ENCODE measurements at regions not wholly inside any gene's neighbourhood (a gene's known extent, or its start where the extent isn't known, plus 50 kb on each side); places are given as distances from the start of the nearest gene placed in this dataset.

DNA sequence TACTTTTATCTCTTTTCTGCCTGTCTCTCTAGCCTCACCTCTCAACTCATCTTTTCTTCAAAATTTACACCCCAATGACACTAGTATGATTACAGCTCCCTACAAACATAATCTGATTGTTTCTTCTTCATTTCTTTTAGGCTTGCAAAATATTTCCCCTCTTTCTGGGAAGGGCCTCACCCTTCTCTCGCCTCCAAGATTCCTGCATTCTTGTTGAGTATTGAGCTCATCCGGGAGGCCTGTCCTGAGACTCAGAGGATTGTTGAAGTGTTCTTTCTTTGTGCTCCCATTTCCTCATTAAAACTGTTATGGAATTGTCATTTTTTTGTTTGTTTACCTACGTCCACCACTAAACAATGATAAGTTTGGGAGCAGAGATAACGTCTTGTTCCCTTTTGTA lies 99.1 kb upstream of the CHRM3 start:
- TF ChIP-seq POLR2A (IDR thresholded peaks at IDR 0.05): no peak
- TF ChIP-seq, protein P1, sequence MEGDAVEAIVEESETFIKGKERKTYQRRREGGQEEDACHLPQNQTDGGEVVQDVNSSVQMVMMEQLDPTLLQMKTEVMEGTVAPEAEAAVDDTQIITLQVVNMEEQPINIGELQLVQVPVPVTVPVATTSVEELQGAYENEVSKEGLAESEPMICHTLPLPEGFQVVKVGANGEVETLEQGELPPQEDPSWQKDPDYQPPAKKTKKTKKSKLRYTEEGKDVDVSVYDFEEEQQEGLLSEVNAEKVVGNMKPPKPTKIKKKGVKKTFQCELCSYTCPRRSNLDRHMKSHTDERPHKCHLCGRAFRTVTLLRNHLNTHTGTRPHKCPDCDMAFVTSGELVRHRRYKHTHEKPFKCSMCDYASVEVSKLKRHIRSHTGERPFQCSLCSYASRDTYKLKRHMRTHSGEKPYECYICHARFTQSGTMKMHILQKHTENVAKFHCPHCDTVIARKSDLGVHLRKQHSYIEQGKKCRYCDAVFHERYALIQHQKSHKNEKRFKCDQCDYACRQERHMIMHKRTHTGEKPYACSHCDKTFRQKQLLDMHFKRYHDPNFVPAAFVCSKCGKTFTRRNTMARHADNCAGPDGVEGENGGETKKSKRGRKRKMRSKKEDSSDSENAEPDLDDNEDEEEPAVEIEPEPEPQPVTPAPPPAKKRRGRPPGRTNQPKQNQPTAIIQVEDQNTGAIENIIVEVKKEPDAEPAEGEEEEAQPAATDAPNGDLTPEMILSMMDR (IDR thresholded peaks at IDR 0.05): no peak
- no peak for TF ChIP-seq EP300 (IDR thresholded peaks at IDR 0.05)
- no peak for TF ChIP-seq POLR2AphosphoS5 (IDR thresholded peaks at IDR 0.05)
- H3K4me1 ChIP-seq: no peaks in the 10 kb centered on the region

DNA sequence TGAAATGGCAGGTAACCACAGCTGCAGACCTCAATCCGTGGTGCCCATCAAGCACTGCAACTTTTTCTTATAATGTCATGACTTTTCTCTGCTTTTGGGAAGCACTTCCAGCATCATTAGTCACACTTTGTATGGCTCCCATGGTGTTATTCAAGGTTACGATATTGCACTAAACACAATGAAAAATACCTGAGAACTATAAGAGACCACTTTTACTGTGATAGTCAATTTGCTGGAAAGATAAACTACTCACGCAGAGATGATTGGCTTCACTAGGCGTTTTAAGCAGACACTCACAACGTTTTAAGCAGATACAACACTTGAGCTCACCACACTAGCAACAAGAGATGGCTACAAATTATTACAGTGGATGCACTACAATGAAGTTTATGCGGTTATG lies 103.2 kb upstream of the CHRM3 start:
- no peak overlapping the region for H3K27ac ChIP-seq
- intact Hi-C loops (cut with DNase I): no loop called here
- H3K9me3 ChIP-seq: no peaks in the 10 kb centered on the region
- H3K4me3 ChIP-seq: no peak overlapping the region
- no peaks in the 10 kb centered on the region for H3K4me1 ChIP-seq
- no peaks in the 10 kb centered on the region for H3K36me3 ChIP-seq
- no peak for TF ChIP-seq POLR2AphosphoS5 (IDR thresholded peaks at IDR 0.05)
- TF ChIP-seq, protein P1 (IDR thresholded peaks at IDR 0.05): no peak
- TF ChIP-seq EP300 (IDR thresholded peaks at IDR 0.05): no peak
- TF ChIP-seq POLR2A (IDR thresholded peaks at IDR 0.05): no peak
- 78 to 88% methylated on average over 6 of the region's 6 CpGs for WGBS, 2 donors
- no peak for DNase-seq
- H3K27me3 ChIP-seq: no peaks in the 10 kb centered on the region

More for the DNA sequence above, 99.1 kb upstream of the CHRM3 start:
- Histone ChIP-seq H3K27ac (no peak overlapping the region), H3K36me3 (no peaks in the 10 kb centered on the region), H3K4me3 (no peak overlapping the region), H3K27me3 (no peaks in the 10 kb centered on the region), H3K9me3 (no peaks in the 10 kb centered on the region)
- intact Hi-C loops (cut with DNase I): no loop called here
- 80 to 89% methylated on average over 4 of the region's 4 CpGs for WGBS, 2 donors
- no peak for DNase-seq

DNA sequence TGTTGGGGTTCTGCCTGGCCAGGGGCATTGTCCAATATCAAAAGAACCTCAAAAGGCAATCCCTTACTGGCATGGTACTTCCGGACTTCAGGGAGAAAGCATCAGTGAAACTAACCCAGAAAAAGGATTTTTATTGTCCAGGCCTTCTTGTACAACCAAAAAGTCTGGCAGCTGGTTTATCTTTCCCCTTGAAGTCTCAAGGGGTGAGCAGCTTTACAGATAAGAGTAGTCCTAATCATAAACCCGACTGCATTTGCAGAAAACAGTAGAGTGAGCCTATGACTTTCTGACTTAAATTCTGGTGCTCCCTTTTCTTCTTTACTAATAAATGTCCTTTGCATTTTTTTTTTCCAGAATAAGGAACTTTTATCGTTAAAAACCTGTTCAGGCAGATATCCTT lies 104.0 kb upstream of the CHRM3 start:
- Histone ChIP-seq H3K36me3 (no peaks in the 10 kb centered on the region), H3K4me3 (no peak overlapping the region), H3K27me3 (no peaks in the 10 kb centered on the region), H3K9me3 (no peaks in the 10 kb centered on the region), H3K4me1 (no peaks in the 10 kb centered on the region), H3K27ac (no peak overlapping the region)
- WGBS, 2 donors: 57 to 75% methylated on average over 3 of the region's 3 CpGs
- intact Hi-C loops (cut with DNase I): no loop called here
- TF ChIP-seq EP300 (IDR thresholded peaks at IDR 0.05): no peak
- TF ChIP-seq POLR2AphosphoS5 (IDR thresholded peaks at IDR 0.05): no peak
- TF ChIP-seq, protein P1 (IDR thresholded peaks at IDR 0.05): no peak
- no peak for TF ChIP-seq POLR2A (IDR thresholded peaks at IDR 0.05)
- DNase-seq: no peak

DNA sequence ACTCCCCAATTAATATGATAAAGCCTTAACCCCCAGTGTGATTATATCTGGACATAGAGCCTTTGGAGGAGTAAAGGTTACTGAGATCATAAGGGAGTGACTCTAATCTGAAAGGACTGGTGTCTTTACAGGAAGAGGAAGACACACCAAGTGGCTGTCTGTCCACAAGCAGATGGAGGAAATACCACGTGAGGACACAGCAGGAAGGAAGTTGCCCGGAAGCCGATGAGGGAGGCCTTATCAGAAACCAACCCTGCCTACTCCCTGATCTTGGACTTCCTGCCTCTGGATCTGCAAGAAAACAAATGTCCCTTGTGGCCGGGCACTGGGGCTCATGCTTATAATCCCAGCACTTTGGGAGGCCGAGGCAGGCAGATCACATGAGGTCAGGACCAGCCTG lies 110.3 kb upstream of the CHRM3 start:
- H3K36me3 ChIP-seq: no peaks in the 10 kb centered on the region
- peaks cover 0 to 3% (median 0%) of the 10 kb centered on the region in 4 donors for H3K9me3 ChIP-seq
- no peak for DNase-seq
- 69 to 74% methylated on average over 5 of the region's 5 CpGs for WGBS, 2 donors
- H3K4me3 ChIP-seq: no peak overlapping the region
- H3K27me3 ChIP-seq: no peaks in the 10 kb centered on the region
- H3K4me1 ChIP-seq: no peaks in the 10 kb centered on the region
- no peak overlapping the region for H3K27ac ChIP-seq
- intact Hi-C loops (cut with DNase I): no loop called here
- TF ChIP-seq POLR2AphosphoS5 (IDR thresholded peaks at IDR 0.05) (no peak), EP300 (IDR thresholded peaks at IDR 0.05) (no peak), POLR2A (IDR thresholded peaks at IDR 0.05) (no peak)
- TF ChIP-seq, protein P1 (IDR thresholded peaks at IDR 0.05): no peak

DNA sequence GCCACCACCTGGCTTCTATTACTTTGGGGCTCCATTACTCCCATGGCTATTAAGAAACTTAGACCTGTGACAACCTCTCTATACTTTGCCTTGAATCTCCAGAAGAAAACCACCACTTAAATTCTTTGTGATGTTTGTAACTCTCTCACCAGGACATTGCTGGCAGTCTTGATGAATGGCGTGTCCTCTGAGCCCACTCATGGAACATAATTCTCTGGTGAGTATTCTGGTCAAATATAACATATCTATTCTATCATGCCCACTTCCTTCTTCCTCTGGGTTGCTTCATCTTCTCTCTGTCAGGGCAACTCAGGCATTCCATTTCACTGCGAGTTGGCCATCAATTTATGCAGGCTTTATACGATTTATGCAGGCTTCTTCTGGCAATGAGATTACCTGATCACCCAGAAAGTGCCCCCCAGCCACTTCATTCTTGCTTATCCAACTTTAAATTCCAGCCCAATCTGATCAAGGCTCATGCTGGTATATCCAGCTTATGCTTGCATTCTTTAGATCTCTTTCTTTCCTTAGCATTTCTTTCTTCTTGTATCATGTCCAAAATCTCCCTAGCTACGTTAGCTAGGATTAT lies 112.0 kb upstream of the CHRM3 start:
- H3K36me3 ChIP-seq: no peaks in the 10 kb centered on the region
- no peaks in the 10 kb centered on the region for H3K27me3 ChIP-seq
- H3K4me1 ChIP-seq: no peaks in the 10 kb centered on the region
- H3K27ac ChIP-seq: no peak overlapping the region
- intact Hi-C loops (cut with DNase I): no loop called here
- 82 to 92% methylated on average over 4 of the region's 4 CpGs for WGBS, 2 donors
- H3K4me3 ChIP-seq: no peak overlapping the region
- DNase-seq: no peak
- TF ChIP-seq EP300 (IDR thresholded peaks at IDR 0.05) (no peak), POLR2A (IDR thresholded peaks at IDR 0.05) (no peak), POLR2AphosphoS5 (IDR thresholded peaks at IDR 0.05) (no peak)
- TF ChIP-seq, protein P1 (IDR thresholded peaks at IDR 0.05): no peak
- H3K9me3 ChIP-seq: peaks cover 0 to 3% (median 0%) of the 10 kb centered on the region in 4 donors

Data from sigmoid colon (tissue), 6 donors.